GM12878 (cell line): ENCODE measurements at regions not wholly inside any gene's neighbourhood (a gene's known extent, or its start where the extent isn't known, plus 50 kb on each side); places are given as distances from the start of the nearest gene placed in this dataset.

Experiments
- ATAC-seq: fragments of 200-7000 bp; cut with Tn5 transposase; 3 replicates; pipeline ENCODE4 v1.9.1; 2020; ENCODE audit warnings: mild to moderate bottlenecking, moderate library complexity
- BruUV-seq: library from RNA; stranded (reverse); fragments of 400-500 nt; replicated peaks from 2 replicates; lab custom pipeline; 2021; lab: Mats Ljungman, UMichigan
- CTCF ChIA-PET: fragments of 300-600 bp; sonication (Branson Sonifier 250); formaldehyde crosslinking; extraction: SDS; loops from one replicate; lab custom pipeline; 2021; ENCODE audit warnings: inconsistent platforms; lab: Yijun Ruan, JAX
- POLR2A ChIA-PET: fragments of 350-600 bp; formaldehyde crosslinking; extraction: SDS; loops from one replicate; lab custom pipeline; 2021; ENCODE audit warnings: inconsistent platforms; lab: Charles Lee
- RAD21 ChIA-PET: fragments of 300-600 bp; sonication (Branson Sonifier 250); formaldehyde crosslinking; loops from one replicate; lab custom pipeline; 2023; ENCODE audit warnings: antibody characterized with exemption; ENCODE audit not compliant: unreplicated experiment; lab: Charles Lee
- SMC1A ChIA-PET: fragments of 300-600 bp; sonication (Branson Sonifier 250); formaldehyde crosslinking; loops from one replicate; lab custom pipeline; 2023; ENCODE audit not compliant: unreplicated experiment, uncharacterized antibody; lab: Charles Lee
- DNase-seq: peaks from one replicate; pipeline ENCODE4 v3.0.0-alpha.2; 2011; ENCODE audit warnings: low read depth, low spot score
- FAIRE-seq: peaks from 3 replicates; lab custom pipeline; 2011; peaks lifted over from hg19 to GRCh38; lab: Jason Lieb, UNC
- H2AFZ ChIP-seq: 2 replicates; pipeline ENCODE4 v1.6.0; 2011; ENCODE audit warnings: low read depth, low read length, control low read depth; ENCODE audit not compliant: control insufficient read depth
- H3K27ac ChIP-seq: 2 replicates; pipeline ENCODE4 v1.5.1; 2011; ENCODE audit warnings: control low read depth; ENCODE audit not compliant: control insufficient read depth, insufficient read depth
- H3K27me3 ChIP-seq, 2 experiments: replicated peaks in 1 of 2; 2 replicates each; pipeline versions ENCODE4 v1.6.0 to v1.6.1; 2011; ENCODE audit warnings: low read length in 1 of 2; ENCODE audit not compliant: control insufficient read depth in 2 of 2, insufficient read depth in 2 of 2
- H3K36me3 ChIP-seq, 2 experiments: 2 replicates each; pipeline ENCODE4 v1.5.1; 2011; ENCODE audit warnings: low read length in 1 of 2; ENCODE audit not compliant: control insufficient read depth in 2 of 2, insufficient read depth in 2 of 2
- H3K4me1 ChIP-seq: 2 replicates; pipeline ENCODE4 v1.6.1; 2011; ENCODE audit warnings: mild to moderate bottlenecking, low read length, moderate library complexity, mixed read lengths; ENCODE audit not compliant: control insufficient read depth, insufficient read depth
- H3K4me2 ChIP-seq: 2 replicates; pipeline ENCODE4 v1.6.0; 2011; ENCODE audit warnings: control low read depth; ENCODE audit not compliant: control insufficient read depth, insufficient read depth
- H3K4me3 ChIP-seq: fragments of 200-600 bp; sonication (generic); 2 replicates; pipeline ENCODE4 v1.5.1; 2016
- H3K79me2 ChIP-seq: 2 replicates; pipeline ENCODE4 v1.6.0; 2011; ENCODE audit warnings: low read length; ENCODE audit not compliant: control insufficient read depth, insufficient read depth
- H3K9ac ChIP-seq: 2 replicates; pipeline ENCODE4 v1.8.0; 2011; ENCODE audit warnings: low read length, control low read depth, mixed read lengths; ENCODE audit not compliant: control insufficient read depth, insufficient read depth
- H3K9me3 ChIP-seq: replicated peaks from 3 replicates; pipeline ENCODE4 v1.5.1; 2011; ENCODE audit warnings: mild to moderate bottlenecking, low read length; ENCODE audit not compliant: control insufficient read depth, insufficient read depth
- H4K20me1 ChIP-seq: 2 replicates; pipeline ENCODE4 v1.6.0; 2011; ENCODE audit not compliant: control insufficient read depth, insufficient read depth
- CHD4 ChIP-seq: fragments of 200-600 bp; sonication (generic); IDR thresholded peaks from 2 replicates; pipeline ENCODE4 v1.6.1; 2016; ENCODE audit warnings: mild to moderate bottlenecking
- GABPA ChIP-seq: IDR thresholded peaks from 2 replicates; pipeline ENCODE4 v1.6.1; 2014; ENCODE audit warnings: antibody characterized with exemption, low read depth, mild to moderate bottlenecking, inconsistent platforms
- MEF2A ChIP-seq: IDR thresholded peaks from 2 replicates; pipeline ENCODE4 v1.6.1; 2011; ENCODE audit warnings: low read depth, mild to moderate bottlenecking, low read length, moderate library complexity; ENCODE audit not compliant: insufficient read depth
- SIX5 ChIP-seq: IDR thresholded peaks from 2 replicates; pipeline ENCODE4 v1.6.1; 2011; ENCODE audit warnings: mild to moderate bottlenecking, low read depth, low read length, moderate library complexity; ENCODE audit not compliant: severe bottlenecking
- SMAD1 ChIP-seq: fragments of 450-650 bp; IDR thresholded peaks from 2 replicates; pipeline ENCODE4 v1.6.1; 2018; ENCODE audit warnings: mild to moderate bottlenecking, low read depth; ENCODE audit not compliant: partially characterized antibody
- ZNF384 ChIP-seq: IDR thresholded peaks from 2 replicates; pipeline ENCODE4 v1.6.1; 2012; ENCODE audit warnings: low read depth, mild to moderate bottlenecking, low read length, improper control_type of control experiment, borderline replicate concordance
- WGBS: methylation state at CpG from one replicate; pipeline ENCODE4 v1.1.6; 2016; ENCODE audit warnings: low lambda C conversion rate; ENCODE audit not compliant: insufficient replicate concordance, insufficient coverage; ENCODE audit errors: missing lambda C conversion rate; 5-methylcytosine and 5-hydroxymethylcytosine counted together
- in situ Hi-C: fragments of 300-500 bp; cut with MboI; formaldehyde crosslinking; loops from 9 replicates; pipeline ENCODE4 v1.14.3; 2018; ENCODE audit warnings: mixed read lengths
- intact Hi-C: fragments of 100-400 bp; cut with micrococcal nuclease; formaldehyde crosslinking; loops from one replicate; pipeline ENCODE4 v1.14.2; 2022; ENCODE audit not compliant: unreplicated experiment
- TF ChIP-seq, protein P1 (sequence below): fragments of 450-650 bp; formaldehyde crosslinking; IDR thresholded peaks from 2 replicates; pipeline ENCODE4 v1.4.0; 2022; ENCODE audit warnings: mild to moderate bottlenecking, moderate library complexity
- TF ChIP-seq, protein P2 (sequence below): IDR thresholded peaks from 2 replicates; pipeline ENCODE4 v1.6.1; 2011; ENCODE audit warnings: low read depth, low read length, improper control_type of control experiment, borderline replicate concordance
- TF ChIP-seq, protein P3 (sequence below): fragments of 450-650 bp; IDR thresholded peaks from 2 replicates; pipeline ENCODE4 v1.6.1; 2017; ENCODE audit warnings: antibody characterized with exemption, mild to moderate bottlenecking, moderate library complexity
- TF ChIP-seq, protein P4 (sequence below): fragments of 450-650 bp; formaldehyde crosslinking; IDR thresholded peaks from 2 replicates; pipeline ENCODE4 v1.4.0; 2020; ENCODE audit warnings: mild to moderate bottlenecking, moderate library complexity

DNA sequence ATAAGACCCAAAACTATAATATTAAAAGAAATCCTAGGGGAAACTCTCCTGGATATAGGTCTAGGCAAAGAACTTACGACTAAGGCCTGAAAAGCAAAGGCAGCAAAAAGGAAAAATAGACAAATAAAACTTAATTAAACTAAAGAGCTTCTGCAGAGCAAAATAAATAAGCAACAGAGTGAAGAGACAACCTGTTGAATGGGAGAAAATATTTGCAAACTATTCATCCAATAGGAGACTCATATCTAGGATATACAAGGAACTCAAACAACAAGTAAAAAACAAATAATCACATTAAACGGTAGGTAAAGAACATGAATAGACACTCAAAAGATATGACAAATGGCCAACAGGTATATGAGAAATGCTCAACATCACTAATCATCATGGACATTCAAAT is 318.6 kb downstream of the CSNK1G3 start (continued):
- no peak for TF ChIP-seq ZNF384

DNA sequence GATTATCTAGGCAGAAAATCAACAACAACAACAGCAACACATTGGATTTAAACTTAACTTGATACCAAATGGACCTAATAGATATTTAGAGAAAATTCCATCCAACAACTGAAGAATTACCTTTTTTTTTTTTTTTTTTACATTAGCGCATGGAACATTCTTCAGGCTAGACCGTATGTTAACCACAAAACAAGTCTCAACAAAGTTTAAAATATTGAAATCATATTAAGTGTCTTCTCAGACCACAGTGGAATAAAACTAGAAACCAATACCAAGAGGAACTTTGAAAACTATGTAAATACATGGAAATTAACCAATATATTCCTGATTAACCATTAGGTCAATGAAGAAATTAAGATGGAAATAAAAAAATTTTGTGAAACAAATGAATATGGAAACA is 315.8 kb downstream of the CSNK1G3 start:
- in situ Hi-C loops, result no loop called here
- H3K79me2 ChIP-seq, result no peaks in the 10 kb centered on the region
- ChIA-PET RAD21 (no interaction called here), SMC1A (no interaction called here), CTCF (interaction anchor here (0.6 kb wide), 1 partner anchor 83 kb away, joined by 3 read pairs; no protein-coding TSS in a partner anchor), POLR2A (no interaction called here)
- ATAC-seq (no peak), DNase-seq (no peak), FAIRE-seq (no peak)
- H3K4me2 ChIP-seq, result no peak overlapping the region
- H3K4me3 ChIP-seq, result no peak overlapping the region
- WGBS, result 71% methylated on average over 2 of the region's 2 CpGs
- H4K20me1 ChIP-seq, result no peaks in the 10 kb centered on the region
- H3K4me1 ChIP-seq, result no peaks in the 10 kb centered on the region
- H3K36me3 ChIP-seq, result no peaks in the 10 kb centered on the region
- no peaks in the 10 kb centered on the region; the same call in 2 of the 3 replicates for H3K9me3 ChIP-seq
- H2AFZ ChIP-seq, result no peak overlapping the region
- no peak overlapping the region for H3K9ac ChIP-seq
- BruUV-seq, result no TSS peak
- intact Hi-C loops, result no loop called here
- TF ChIP-seq, protein P1, sequence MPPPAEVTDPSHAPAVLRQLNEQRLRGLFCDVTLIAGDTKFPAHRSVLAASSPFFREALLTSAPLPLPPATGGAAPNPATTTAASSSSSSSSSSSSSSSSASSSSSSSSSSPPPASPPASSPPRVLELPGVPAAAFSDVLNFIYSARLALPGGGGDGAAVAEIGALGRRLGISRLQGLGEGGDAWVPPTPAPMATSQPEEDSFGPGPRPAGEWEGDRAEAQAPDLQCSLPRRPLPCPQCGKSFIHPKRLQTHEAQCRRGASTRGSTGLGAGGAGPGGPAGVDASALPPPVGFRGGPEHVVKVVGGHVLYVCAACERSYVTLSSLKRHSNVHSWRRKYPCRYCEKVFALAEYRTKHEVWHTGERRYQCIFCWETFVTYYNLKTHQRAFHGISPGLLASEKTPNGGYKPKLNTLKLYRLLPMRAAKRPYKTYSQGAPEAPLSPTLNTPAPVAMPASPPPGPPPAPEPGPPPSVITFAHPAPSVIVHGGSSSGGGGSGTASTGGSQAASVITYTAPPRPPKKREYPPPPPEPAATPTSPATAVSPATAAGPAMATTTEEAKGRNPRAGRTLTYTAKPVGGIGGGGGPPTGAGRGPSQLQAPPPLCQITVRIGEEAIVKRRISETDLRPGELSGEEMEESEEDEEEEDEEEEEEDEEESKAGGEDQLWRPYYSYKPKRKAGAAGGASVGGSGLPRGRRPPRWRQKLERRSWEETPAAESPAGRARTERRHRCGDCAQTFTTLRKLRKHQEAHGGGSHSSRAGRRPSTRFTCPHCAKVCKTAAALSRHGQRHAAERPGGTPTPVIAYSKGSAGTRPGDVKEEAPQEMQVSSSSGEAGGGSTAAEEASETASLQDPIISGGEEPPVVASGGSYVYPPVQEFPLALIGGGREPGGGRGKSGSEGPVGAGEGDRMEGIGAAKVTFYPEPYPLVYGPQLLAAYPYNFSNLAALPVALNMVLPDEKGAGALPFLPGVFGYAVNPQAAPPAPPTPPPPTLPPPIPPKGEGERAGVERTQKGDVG (CRISPR knock-in tag), result no peak
- TF ChIP-seq CHD4, result no peak
- TF ChIP-seq, protein P2, sequence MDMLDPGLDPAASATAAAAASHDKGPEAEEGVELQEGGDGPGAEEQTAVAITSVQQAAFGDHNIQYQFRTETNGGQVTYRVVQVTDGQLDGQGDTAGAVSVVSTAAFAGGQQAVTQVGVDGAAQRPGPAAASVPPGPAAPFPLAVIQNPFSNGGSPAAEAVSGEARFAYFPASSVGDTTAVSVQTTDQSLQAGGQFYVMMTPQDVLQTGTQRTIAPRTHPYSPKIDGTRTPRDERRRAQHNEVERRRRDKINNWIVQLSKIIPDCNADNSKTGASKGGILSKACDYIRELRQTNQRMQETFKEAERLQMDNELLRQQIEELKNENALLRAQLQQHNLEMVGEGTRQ, result no peak
- TF ChIP-seq, protein P3, sequence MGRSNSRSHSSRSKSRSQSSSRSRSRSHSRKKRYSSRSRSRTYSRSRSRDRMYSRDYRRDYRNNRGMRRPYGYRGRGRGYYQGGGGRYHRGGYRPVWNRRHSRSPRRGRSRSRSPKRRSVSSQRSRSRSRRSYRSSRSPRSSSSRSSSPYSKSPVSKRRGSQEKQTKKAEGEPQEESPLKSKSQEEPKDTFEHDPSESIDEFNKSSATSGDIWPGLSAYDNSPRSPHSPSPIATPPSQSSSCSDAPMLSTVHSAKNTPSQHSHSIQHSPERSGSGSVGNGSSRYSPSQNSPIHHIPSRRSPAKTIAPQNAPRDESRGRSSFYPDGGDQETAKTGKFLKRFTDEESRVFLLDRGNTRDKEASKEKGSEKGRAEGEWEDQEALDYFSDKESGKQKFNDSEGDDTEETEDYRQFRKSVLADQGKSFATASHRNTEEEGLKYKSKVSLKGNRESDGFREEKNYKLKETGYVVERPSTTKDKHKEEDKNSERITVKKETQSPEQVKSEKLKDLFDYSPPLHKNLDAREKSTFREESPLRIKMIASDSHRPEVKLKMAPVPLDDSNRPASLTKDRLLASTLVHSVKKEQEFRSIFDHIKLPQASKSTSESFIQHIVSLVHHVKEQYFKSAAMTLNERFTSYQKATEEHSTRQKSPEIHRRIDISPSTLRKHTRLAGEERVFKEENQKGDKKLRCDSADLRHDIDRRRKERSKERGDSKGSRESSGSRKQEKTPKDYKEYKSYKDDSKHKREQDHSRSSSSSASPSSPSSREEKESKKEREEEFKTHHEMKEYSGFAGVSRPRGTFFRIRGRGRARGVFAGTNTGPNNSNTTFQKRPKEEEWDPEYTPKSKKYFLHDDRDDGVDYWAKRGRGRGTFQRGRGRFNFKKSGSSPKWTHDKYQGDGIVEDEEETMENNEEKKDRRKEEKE, result no peak
- no peak for TF ChIP-seq SMAD1
- no peak for TF ChIP-seq GABPA
- TF ChIP-seq MEF2A, result no peak
- TF ChIP-seq, protein P4, sequence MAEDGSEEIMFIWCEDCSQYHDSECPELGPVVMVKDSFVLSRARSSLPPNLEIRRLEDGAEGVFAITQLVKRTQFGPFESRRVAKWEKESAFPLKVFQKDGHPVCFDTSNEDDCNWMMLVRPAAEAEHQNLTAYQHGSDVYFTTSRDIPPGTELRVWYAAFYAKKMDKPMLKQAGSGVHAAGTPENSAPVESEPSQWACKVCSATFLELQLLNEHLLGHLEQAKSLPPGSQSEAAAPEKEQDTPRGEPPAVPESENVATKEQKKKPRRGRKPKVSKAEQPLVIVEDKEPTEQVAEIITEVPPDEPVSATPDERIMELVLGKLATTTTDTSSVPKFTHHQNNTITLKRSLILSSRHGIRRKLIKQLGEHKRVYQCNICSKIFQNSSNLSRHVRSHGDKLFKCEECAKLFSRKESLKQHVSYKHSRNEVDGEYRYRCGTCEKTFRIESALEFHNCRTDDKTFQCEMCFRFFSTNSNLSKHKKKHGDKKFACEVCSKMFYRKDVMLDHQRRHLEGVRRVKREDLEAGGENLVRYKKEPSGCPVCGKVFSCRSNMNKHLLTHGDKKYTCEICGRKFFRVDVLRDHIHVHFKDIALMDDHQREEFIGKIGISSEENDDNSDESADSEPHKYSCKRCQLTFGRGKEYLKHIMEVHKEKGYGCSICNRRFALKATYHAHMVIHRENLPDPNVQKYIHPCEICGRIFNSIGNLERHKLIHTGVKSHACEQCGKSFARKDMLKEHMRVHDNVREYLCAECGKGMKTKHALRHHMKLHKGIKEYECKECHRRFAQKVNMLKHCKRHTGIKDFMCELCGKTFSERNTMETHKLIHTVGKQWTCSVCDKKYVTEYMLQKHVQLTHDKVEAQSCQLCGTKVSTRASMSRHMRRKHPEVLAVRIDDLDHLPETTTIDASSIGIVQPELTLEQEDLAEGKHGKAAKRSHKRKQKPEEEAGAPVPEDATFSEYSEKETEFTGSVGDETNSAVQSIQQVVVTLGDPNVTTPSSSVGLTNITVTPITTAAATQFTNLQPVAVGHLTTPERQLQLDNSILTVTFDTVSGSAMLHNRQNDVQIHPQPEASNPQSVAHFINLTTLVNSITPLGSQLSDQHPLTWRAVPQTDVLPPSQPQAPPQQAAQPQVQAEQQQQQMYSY (CRISPR knock-in tag), result no peak
- no peak for TF ChIP-seq SIX5
- no peaks in the 10 kb centered on the region for H3K27me3 ChIP-seq
- H3K27ac ChIP-seq, result no peak overlapping the region
